Activated naive CD4-positive, alpha-beta T cell treated with anti-CD3 and anti-CD28 coated beads for 36 hours (primary cell): ENCODE measurements at regions not wholly inside any gene's neighbourhood (a gene's known extent, or its start where the extent isn't known, plus 50 kb on each side); places are given as distances from the start of the nearest gene placed in this dataset.
"Not testable (repeated sequence)": the region's sequence is repeated elsewhere in the genome, so short reads cannot be mapped to it uniquely, and the experiment has no call there.

Experiments used
- CTCF ChIA-PET: fragments of 350-600 bp; sonication (Branson Sonifier 250); formaldehyde crosslinking; loops from one replicate; lab custom pipeline; 2021; ENCODE audit warnings: antibody characterized with exemption; lab: Charles Lee
- DNase-seq: peaks from one replicate; pipeline ENCODE4 v3.0.0-alpha.2; 2020
- H3K27ac Mint-ChIP-seq: one replicate; pipeline ENCODE4 v1.8.0; 2021; ENCODE audit warnings: mild to moderate bottlenecking, mixed read lengths
- H3K27me3 Mint-ChIP-seq: one replicate; pipeline ENCODE4 v1.8.0; 2021; ENCODE audit warnings: low read depth, mixed read lengths
- H3K36me3 Mint-ChIP-seq: one replicate; pipeline ENCODE4 v1.8.0; 2021; ENCODE audit warnings: low read depth, mixed read lengths
- H3K4me1 Mint-ChIP-seq: one replicate; pipeline ENCODE4 v1.8.0; 2021; ENCODE audit warnings: low read depth, mixed read lengths
- H3K4me3 Mint-ChIP-seq: one replicate; pipeline ENCODE4 v1.8.0; 2021; ENCODE audit warnings: mild to moderate bottlenecking, moderate library complexity, mixed read lengths
- H3K9me3 Mint-ChIP-seq: one replicate; pipeline ENCODE4 v1.8.0; 2021; ENCODE audit warnings: mixed read lengths
- intact Hi-C: fragments of 100-400 bp; cut with micrococcal nuclease; formaldehyde crosslinking; loops from one replicate; pipeline ENCODE4 v1.15.1; 2023

DNA sequence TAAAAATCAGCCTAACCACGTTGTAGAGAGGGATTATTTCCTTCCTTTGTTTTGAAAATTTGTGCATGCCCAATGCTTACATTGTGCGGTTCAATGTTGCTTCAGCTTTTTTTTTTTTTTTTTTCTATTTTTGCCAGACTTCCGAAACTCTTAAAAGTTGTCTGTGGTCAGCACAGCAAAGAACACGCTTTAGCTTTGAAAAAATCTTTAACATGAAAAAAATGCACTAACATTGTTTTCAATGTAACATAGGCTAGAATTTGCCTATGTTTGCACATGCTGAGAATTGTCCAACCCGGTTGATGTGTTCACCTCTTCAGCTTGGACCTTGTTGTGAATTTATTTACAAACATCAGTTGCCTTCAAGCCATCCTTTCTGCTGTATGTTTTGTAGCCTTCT is 5280.9 kb upstream of the TPTE start:
- H3K4me3 Mint-ChIP-seq, H3K4me1 Mint-ChIP-seq, CTCF ChIA-PET, intact Hi-C loops, H3K27ac Mint-ChIP-seq, DNase-seq, H3K36me3 Mint-ChIP-seq, H3K27me3 Mint-ChIP-seq: not testable (repeated sequence)
- H3K9me3 Mint-ChIP-seq: peaks cover 33% of the 10 kb centered on the region

DNA sequence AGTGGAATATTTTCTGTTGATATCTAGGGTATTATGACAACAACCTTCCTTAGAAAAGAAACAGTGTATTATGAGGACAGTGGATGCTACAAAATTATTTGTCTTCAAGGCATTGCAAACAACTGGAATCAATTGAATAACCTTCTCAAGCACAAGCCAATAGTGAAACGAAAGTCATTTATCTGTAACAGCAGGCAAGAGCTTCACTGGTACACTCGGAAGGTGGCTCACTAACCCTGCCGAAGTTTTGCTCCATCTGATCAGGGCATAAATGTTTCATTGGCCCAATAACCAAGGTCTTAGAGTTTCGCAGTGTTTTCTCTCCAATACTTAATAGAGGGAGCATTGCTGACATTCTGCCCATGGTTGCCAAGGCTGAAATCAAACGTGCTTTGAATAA is 5278.7 kb upstream of the TPTE start:
- H3K9me3 Mint-ChIP-seq: peaks cover 41% of the 10 kb centered on the region
- intact Hi-C loops: not testable (repeated sequence)

DNA sequence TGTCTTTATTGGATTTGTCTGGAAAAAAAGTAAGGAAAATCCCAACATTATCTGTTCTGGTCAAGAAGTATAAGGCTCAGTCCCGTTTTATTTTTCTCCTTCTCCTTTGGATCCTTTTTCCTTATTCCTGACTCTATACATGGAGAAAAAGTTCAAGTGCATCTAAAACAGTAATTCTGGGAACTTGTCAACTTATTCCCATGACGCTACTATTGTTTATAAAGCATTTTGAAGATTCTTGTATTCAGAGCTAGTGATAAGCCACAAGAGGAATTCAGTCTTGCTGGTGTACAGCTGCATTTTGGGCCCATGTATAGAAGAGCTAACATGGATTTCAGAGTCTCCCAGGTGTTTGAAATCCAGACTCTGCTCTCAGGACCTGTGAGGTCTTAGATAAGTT is 5278.1 kb upstream of the TPTE start:
- DNase-seq, H3K36me3 Mint-ChIP-seq, H3K4me1 Mint-ChIP-seq, intact Hi-C loops, H3K4me3 Mint-ChIP-seq, H3K27ac Mint-ChIP-seq, CTCF ChIA-PET, H3K27me3 Mint-ChIP-seq: not testable (repeated sequence)
- H3K9me3 Mint-ChIP-seq: peaks cover 42% of the 10 kb centered on the region

More for the DNA sequence above, 5278.7 kb upstream of the TPTE start:
- H3K4me3 Mint-ChIP-seq, H3K27me3 Mint-ChIP-seq, H3K4me1 Mint-ChIP-seq, CTCF ChIA-PET, H3K36me3 Mint-ChIP-seq, H3K27ac Mint-ChIP-seq, DNase-seq: not testable (repeated sequence)

DNA sequence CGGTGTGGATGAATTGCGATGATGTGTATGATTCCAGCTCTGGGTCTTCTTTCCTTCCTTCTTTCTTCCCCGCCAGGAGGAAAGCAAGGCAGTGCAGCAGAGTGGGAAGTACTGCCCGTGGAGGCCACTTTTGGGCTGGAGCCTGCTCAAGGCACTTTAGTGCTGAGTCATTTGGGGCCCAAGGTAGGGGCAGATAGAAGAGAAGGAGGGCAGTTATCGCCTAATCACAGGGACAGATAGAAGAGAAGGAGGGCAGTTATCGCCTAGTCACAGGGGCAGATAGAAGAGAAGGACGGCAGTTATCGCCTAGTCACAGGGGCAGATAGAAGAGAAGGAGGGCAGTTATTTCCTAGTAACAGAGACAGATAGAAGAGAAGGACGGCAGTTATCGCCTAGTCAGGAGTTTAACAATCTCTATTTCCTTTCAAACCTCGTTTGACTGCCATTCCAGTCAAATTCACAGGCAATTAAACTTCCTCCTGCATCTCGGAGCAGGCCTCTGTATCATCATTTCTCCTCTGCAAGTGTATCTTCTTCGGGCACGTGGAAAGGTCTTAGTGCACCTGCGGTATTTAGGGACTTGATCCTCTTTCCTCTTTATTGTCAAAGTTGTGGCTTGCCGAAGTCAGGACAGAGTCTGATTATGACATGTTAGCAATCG is 5277.5 kb upstream of the TPTE start:
- H3K36me3 Mint-ChIP-seq, DNase-seq, H3K27me3 Mint-ChIP-seq, H3K4me1 Mint-ChIP-seq, H3K27ac Mint-ChIP-seq, H3K4me3 Mint-ChIP-seq, intact Hi-C loops, CTCF ChIA-PET: not testable (repeated sequence)
- peaks cover 44% of the 10 kb centered on the region for H3K9me3 Mint-ChIP-seq

DNA sequence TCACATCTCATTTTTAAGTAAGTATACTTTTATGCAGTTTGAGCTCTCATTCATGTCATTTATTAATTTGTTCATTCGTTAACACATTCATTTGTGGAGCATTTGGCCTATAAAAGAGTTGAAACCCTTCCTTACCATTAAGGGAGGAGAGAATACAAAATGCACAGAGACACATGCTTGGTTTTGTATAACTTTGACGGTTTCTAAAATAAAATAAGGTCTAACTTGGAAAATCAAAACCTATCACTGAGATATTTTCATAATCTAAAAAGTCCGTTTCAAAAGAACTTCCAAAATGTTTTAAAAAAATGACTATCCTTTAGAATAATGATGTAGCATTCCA is 5277.0 kb upstream of the TPTE start:
- peaks cover 42% of the 10 kb centered on the region for H3K9me3 Mint-ChIP-seq
- H3K4me3 Mint-ChIP-seq, H3K27me3 Mint-ChIP-seq, H3K36me3 Mint-ChIP-seq, H3K4me1 Mint-ChIP-seq, H3K27ac Mint-ChIP-seq, DNase-seq, intact Hi-C loops, CTCF ChIA-PET: not testable (repeated sequence)

DNA sequence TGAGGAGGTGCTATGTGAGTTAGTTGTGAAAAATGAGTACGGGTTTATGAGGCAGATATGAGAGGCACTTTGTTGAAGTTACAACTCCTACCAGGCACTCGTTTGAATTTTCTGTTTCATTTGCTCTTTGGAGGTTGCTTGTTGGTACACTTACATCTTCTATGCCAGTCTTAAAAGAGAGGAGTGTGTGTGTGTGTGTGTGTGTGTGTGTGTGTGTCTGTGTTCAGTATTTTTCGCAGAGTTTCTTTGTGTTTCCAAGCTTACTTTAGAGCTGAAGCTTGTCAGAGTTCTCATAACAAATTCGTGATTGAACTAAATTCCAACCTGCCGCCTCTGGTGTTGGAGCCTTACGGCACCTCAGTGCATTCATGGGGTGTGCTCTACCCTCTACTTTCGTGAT is 5276.4 kb upstream of the TPTE start:
- H3K27me3 Mint-ChIP-seq: not testable (repeated sequence)
- H3K9me3 Mint-ChIP-seq: peaks cover 38% of the 10 kb centered on the region

DNA sequence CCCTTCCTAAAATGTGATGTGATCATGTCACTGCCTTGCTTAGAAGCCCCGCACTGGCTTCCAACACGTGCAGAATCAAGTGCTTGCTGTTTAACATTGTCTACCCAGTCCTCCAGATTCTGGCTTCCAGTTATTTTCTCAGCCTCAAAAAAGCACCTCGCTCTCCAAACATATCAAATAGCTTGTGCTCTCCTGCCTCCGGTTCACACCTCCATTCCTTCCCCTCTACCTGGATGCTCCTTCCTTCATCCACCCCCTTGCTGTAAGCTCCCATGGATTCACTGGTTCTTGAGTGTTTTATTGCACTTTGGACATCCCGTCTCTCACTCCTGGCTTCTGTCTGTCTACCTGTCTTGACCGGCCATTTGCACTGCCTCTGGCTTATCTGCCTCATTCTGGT is 5275.0 kb upstream of the TPTE start:
- H3K4me3 Mint-ChIP-seq, H3K27ac Mint-ChIP-seq, H3K4me1 Mint-ChIP-seq, CTCF ChIA-PET, H3K27me3 Mint-ChIP-seq, H3K36me3 Mint-ChIP-seq, intact Hi-C loops, DNase-seq: not testable (repeated sequence)
- H3K9me3 Mint-ChIP-seq: peaks cover 46% of the 10 kb centered on the region

More for the DNA sequence above, 5276.4 kb upstream of the TPTE start:
- DNase-seq, CTCF ChIA-PET, H3K4me3 Mint-ChIP-seq, H3K36me3 Mint-ChIP-seq, intact Hi-C loops, H3K27ac Mint-ChIP-seq, H3K4me1 Mint-ChIP-seq: not testable (repeated sequence)

DNA sequence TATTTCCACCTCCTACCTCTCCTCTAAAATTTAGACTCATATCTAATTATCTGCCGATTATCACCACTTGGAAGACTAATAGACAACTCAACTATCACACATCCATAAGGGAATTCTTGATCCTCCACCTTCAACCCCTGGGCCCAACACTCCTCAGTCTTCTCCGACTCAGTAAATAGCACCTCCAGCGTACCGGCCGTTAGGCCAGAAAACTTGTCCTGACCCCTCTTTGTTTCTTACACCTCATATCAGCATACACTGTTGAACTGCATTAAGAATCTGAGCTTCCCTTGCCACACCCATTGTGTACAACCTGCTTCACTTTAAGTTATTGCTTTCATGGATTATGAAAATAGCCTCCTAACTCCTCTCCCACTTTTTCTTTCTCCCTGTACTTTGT is 5274.0 kb upstream of the TPTE start:
- H3K4me1 Mint-ChIP-seq, H3K27ac Mint-ChIP-seq, intact Hi-C loops, DNase-seq, H3K27me3 Mint-ChIP-seq, H3K36me3 Mint-ChIP-seq, CTCF ChIA-PET, H3K4me3 Mint-ChIP-seq: not testable (repeated sequence)
- peaks cover 51% of the 10 kb centered on the region for H3K9me3 Mint-ChIP-seq

DNA sequence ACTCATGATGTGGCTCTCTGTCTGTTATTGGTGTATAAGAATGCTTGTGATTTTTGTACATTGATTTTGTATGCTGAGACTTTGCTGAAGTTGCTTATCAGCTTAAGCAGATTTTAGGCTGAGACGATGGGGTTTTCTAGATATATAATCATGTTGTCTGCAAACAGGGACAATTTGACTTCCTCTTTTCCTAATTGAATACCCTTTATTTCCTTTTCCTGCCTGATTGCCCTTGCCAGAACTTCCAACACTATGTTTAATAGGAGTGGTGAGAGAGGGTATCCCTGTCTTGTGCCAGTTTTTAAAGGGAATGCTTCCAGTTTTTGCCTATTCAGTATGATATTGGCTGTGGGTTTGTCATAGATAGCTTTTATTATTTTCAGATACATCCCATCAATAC is 5271.3 kb upstream of the TPTE start:
- CTCF ChIA-PET, H3K36me3 Mint-ChIP-seq, H3K4me1 Mint-ChIP-seq, DNase-seq, H3K4me3 Mint-ChIP-seq, H3K27ac Mint-ChIP-seq, intact Hi-C loops, H3K27me3 Mint-ChIP-seq: not testable (repeated sequence)
- peaks cover 46% of the 10 kb centered on the region for H3K9me3 Mint-ChIP-seq

DNA sequence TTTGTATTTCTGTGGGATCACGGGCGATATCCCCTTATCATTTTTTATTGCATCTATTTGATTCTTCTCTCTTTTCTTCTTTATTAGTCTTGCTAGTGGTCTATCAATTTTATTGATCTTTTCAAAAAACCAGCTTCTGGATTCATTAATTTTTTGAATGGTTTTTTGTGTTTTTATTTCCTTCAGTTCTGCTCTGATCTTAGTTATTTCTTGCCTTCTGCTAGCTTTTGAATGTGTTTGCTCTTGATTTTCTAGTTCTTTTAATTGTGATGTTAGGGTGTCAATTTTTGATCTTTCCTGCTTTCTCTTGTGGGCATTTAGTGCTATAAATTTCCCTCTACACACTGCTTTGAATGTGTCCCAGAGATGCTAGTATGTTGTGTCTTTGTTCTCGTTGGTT is 5270.2 kb upstream of the TPTE start:
- H3K27ac Mint-ChIP-seq, intact Hi-C loops, H3K4me3 Mint-ChIP-seq, CTCF ChIA-PET, H3K27me3 Mint-ChIP-seq, H3K36me3 Mint-ChIP-seq, DNase-seq, H3K4me1 Mint-ChIP-seq: not testable (repeated sequence)
- peaks cover 43% of the 10 kb centered on the region for H3K9me3 Mint-ChIP-seq

DNA sequence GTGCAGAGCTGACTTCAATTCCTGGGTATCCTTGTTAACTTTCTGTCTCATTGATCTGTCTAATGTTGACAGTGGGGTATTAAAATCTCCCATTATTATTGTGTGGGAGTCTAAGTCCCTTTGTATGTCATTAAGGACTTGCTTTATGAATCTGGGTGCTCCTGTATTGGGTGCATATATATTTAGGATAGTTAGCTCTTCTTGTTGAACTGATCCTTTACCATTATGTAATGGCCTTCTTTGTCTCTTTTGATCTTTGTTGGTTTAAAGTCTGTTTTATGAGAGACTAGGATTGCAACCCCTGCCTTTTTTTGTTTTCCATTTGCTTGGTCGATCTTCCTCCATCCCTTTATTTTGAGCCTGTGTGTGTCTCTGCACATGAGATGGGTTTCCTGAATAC is 5269.5 kb upstream of the TPTE start:
- H3K4me3 Mint-ChIP-seq, H3K4me1 Mint-ChIP-seq, H3K27me3 Mint-ChIP-seq, intact Hi-C loops, H3K36me3 Mint-ChIP-seq, H3K27ac Mint-ChIP-seq, DNase-seq, CTCF ChIA-PET: not testable (repeated sequence)
- peaks cover 38% of the 10 kb centered on the region for H3K9me3 Mint-ChIP-seq
